NCI-H2227 treated with DMSO at 0.1 percent for 48 hours (cell line): ENCODE measurements at regions not wholly inside any gene's neighbourhood (a gene's known extent, or its start where the extent isn't known, plus 50 kb on each side); places are given as distances from the start of the nearest gene placed in this dataset.

Experiments
- DNase-seq: peaks from one replicate; lab custom pipeline; 2025; lab: John Stamatoyannopoulos, UW

GRCh38 chr3:42037318-42037945 lies 53.7 kb upstream of the TRAK1 start:
- no peak for DNase-seq

- no peak for DNase-seq
Observed at GRCh38 chr3:42036483-42036823, 54.7 kb upstream of the TRAK1 start.

GRCh38 chr3:42035816-42036482 lies 55.2 kb upstream of the TRAK1 start:
- DNase-seq, result no peak

- DNase-seq, result no peak
Observed at GRCh38 chr3:42035007-42035406, 56.1 kb upstream of the TRAK1 start.

GRCh38 chr3:42033741-42034140 lies 57.4 kb upstream of the TRAK1 start:
- DNase-seq, result no peak

- peak; percentile 87 for DNase-seq
Observed at GRCh38 chr3:42032693-42033349, 58.3 kb upstream of the TRAK1 start.

- DNase-seq, result peak; percentile 33
Observed at GRCh38 chr3:42031808-42032480, 59.2 kb upstream of the TRAK1 start.

- DNase-seq, result no peak
Observed at GRCh38 chr3:42028474-42028873, 62.7 kb upstream of the TRAK1 start.

- DNase-seq, result no peak
Observed at GRCh38 chr3:42027571-42027970, 63.6 kb upstream of the TRAK1 start.

- peak; percentile 88 for DNase-seq
Observed at GRCh38 chr3:42025370-42026138, 63.7 kb upstream of the ULK4 start.

- DNase-seq, result no peak
Observed at GRCh38 chr3:42024591-42025351, 62.9 kb upstream of the ULK4 start.

GRCh38 chr3:42023380-42023779 lies 61.5 kb upstream of the ULK4 start:
- DNase-seq, result no peak

GRCh38 chr3:42022355-42022754 lies 60.5 kb upstream of the ULK4 start:
- no peak for DNase-seq

- DNase-seq, result no peak
Observed at GRCh38 chr3:42020684-42021307, 58.9 kb upstream of the ULK4 start.

GRCh38 chr3:42019953-42020260 lies 58.0 kb upstream of the ULK4 start:
- DNase-seq, result no peak

- DNase-seq, result no peak
Observed at GRCh38 chr3:42019144-42019952, 57.4 kb upstream of the ULK4 start.

- DNase-seq, result no peak
Observed at GRCh38 chr3:42014921-42015533, 53.1 kb upstream of the ULK4 start.

- no peak for DNase-seq
Observed at GRCh38 chr3:42014458-42014920, 52.6 kb upstream of the ULK4 start.

GRCh38 chr3:42013691-42014457 lies 52.0 kb upstream of the ULK4 start:
- no peak for DNase-seq
